GM12878 (cell line): ENCODE measurements at regions not wholly inside any gene's neighbourhood (a gene's known extent, or its start where the extent isn't known, plus 50 kb on each side); places are given as distances from the start of the nearest gene placed in this dataset.

Experiments
- ATAC-seq: fragments of 200-7000 bp; cut with Tn5 transposase; 3 replicates; pipeline ENCODE4 v1.9.1; 2020; ENCODE audit warnings: mild to moderate bottlenecking, moderate library complexity
- BruUV-seq: library from RNA; stranded (reverse); fragments of 400-500 nt; replicated peaks from 2 replicates; lab custom pipeline; 2021; lab: Mats Ljungman, UMichigan
- CTCF ChIA-PET: fragments of 300-600 bp; sonication (Branson Sonifier 250); formaldehyde crosslinking; extraction: SDS; loops from one replicate; lab custom pipeline; 2021; ENCODE audit warnings: inconsistent platforms; lab: Yijun Ruan, JAX
- POLR2A ChIA-PET: fragments of 350-600 bp; formaldehyde crosslinking; extraction: SDS; loops from one replicate; lab custom pipeline; 2021; ENCODE audit warnings: inconsistent platforms; lab: Charles Lee
- RAD21 ChIA-PET: fragments of 300-600 bp; sonication (Branson Sonifier 250); formaldehyde crosslinking; loops from one replicate; lab custom pipeline; 2023; ENCODE audit warnings: antibody characterized with exemption; ENCODE audit not compliant: unreplicated experiment; lab: Charles Lee
- SMC1A ChIA-PET: fragments of 300-600 bp; sonication (Branson Sonifier 250); formaldehyde crosslinking; loops from one replicate; lab custom pipeline; 2023; ENCODE audit not compliant: unreplicated experiment, uncharacterized antibody; lab: Charles Lee
- DNase-seq: peaks from one replicate; pipeline ENCODE4 v3.0.0-alpha.2; 2011; ENCODE audit warnings: low read depth, low spot score
- FAIRE-seq: peaks from 3 replicates; lab custom pipeline; 2011; peaks lifted over from hg19 to GRCh38; lab: Jason Lieb, UNC
- H2AFZ ChIP-seq: 2 replicates; pipeline ENCODE4 v1.6.0; 2011; ENCODE audit warnings: low read depth, low read length, control low read depth; ENCODE audit not compliant: control insufficient read depth
- H3K27ac ChIP-seq: 2 replicates; pipeline ENCODE4 v1.5.1; 2011; ENCODE audit warnings: control low read depth; ENCODE audit not compliant: control insufficient read depth, insufficient read depth
- H3K27me3 ChIP-seq, 2 experiments: replicated peaks in 1 of 2; 2 replicates each; pipeline versions ENCODE4 v1.6.0 to v1.6.1; 2011; ENCODE audit warnings: low read length in 1 of 2; ENCODE audit not compliant: control insufficient read depth in 2 of 2, insufficient read depth in 2 of 2
- H3K36me3 ChIP-seq, 2 experiments: 2 replicates each; pipeline ENCODE4 v1.5.1; 2011; ENCODE audit warnings: low read length in 1 of 2; ENCODE audit not compliant: control insufficient read depth in 2 of 2, insufficient read depth in 2 of 2
- H3K4me1 ChIP-seq: 2 replicates; pipeline ENCODE4 v1.6.1; 2011; ENCODE audit warnings: mild to moderate bottlenecking, low read length, moderate library complexity, mixed read lengths; ENCODE audit not compliant: control insufficient read depth, insufficient read depth
- H3K4me2 ChIP-seq: 2 replicates; pipeline ENCODE4 v1.6.0; 2011; ENCODE audit warnings: control low read depth; ENCODE audit not compliant: control insufficient read depth, insufficient read depth
- H3K4me3 ChIP-seq: fragments of 200-600 bp; sonication (generic); 2 replicates; pipeline ENCODE4 v1.5.1; 2016
- H3K79me2 ChIP-seq: 2 replicates; pipeline ENCODE4 v1.6.0; 2011; ENCODE audit warnings: low read length; ENCODE audit not compliant: control insufficient read depth, insufficient read depth
- H3K9ac ChIP-seq: 2 replicates; pipeline ENCODE4 v1.8.0; 2011; ENCODE audit warnings: low read length, control low read depth, mixed read lengths; ENCODE audit not compliant: control insufficient read depth, insufficient read depth
- H3K9me3 ChIP-seq: replicated peaks from 3 replicates; pipeline ENCODE4 v1.5.1; 2011; ENCODE audit warnings: mild to moderate bottlenecking, low read length; ENCODE audit not compliant: control insufficient read depth, insufficient read depth
- H4K20me1 ChIP-seq: 2 replicates; pipeline ENCODE4 v1.6.0; 2011; ENCODE audit not compliant: control insufficient read depth, insufficient read depth
- CBX3 ChIP-seq: fragments of 200-600 bp; sonication (generic); IDR thresholded peaks from 2 replicates; pipeline ENCODE4 v1.6.1; 2016; ENCODE audit warnings: low read depth, borderline replicate concordance
- MTA2 ChIP-seq: fragments of 450-650 bp; IDR thresholded peaks from 2 replicates; pipeline ENCODE4 v1.6.1; 2016; ENCODE audit warnings: low read depth, mild to moderate bottlenecking, moderate library complexity
- MYB ChIP-seq: fragments of 150-350 bp; IDR thresholded peaks from 2 replicates; pipeline ENCODE4 v1.6.1; 2014; ENCODE audit warnings: mild to moderate bottlenecking, low read depth, low read length, borderline replicate concordance
- NFIC ChIP-seq: IDR thresholded peaks from 2 replicates; pipeline ENCODE4 v1.6.1; 2012; ENCODE audit warnings: low read depth, mild to moderate bottlenecking, inconsistent platforms, low read length, moderate library complexity
- NR2C1 ChIP-seq: fragments of 450-650 bp; IDR thresholded peaks from 2 replicates; pipeline ENCODE4 v1.6.1; 2017; ENCODE audit warnings: antibody characterized with exemption, mild to moderate bottlenecking, moderate library complexity
- PAX5 ChIP-seq: IDR thresholded peaks from 2 replicates; pipeline ENCODE4 v1.6.1; 2011; ENCODE audit warnings: low read depth, low read length, borderline replicate concordance
- RAD21 ChIP-seq: IDR thresholded peaks from 2 replicates; pipeline ENCODE4 v1.6.1; 2011; ENCODE audit warnings: mild to moderate bottlenecking, low read depth, low read length, moderate library complexity; ENCODE audit not compliant: insufficient read depth
- REST ChIP-seq: IDR thresholded peaks from 2 replicates; pipeline ENCODE4 v1.6.1; 2012; ENCODE audit warnings: mild to moderate bottlenecking, low read depth, low read length
- STAT3 ChIP-seq: IDR thresholded peaks from 2 replicates; pipeline ENCODE4 v1.6.1; 2011; ENCODE audit warnings: low read depth, low read length, improper control_type of control experiment
- WRNIP1 ChIP-seq: IDR thresholded peaks from 2 replicates; pipeline ENCODE4 v1.6.1; 2011; ENCODE audit warnings: low read depth, low read length, improper control_type of control experiment, borderline replicate concordance
- ZBTB4 ChIP-seq: fragments of 450-650 bp; formaldehyde crosslinking; IDR thresholded peaks from 2 replicates; pipeline ENCODE4 v1.4.0; 2022; ENCODE audit warnings: mild to moderate bottlenecking, moderate library complexity
- ZNF217 ChIP-seq: fragments of 450-650 bp; IDR thresholded peaks from 2 replicates; pipeline ENCODE4 v1.6.1; 2017; ENCODE audit warnings: antibody characterized with exemption, mild to moderate bottlenecking
- ZNF592 ChIP-seq: fragments of 450-650 bp; IDR thresholded peaks from 2 replicates; pipeline ENCODE4 v1.6.1; 2017; ENCODE audit warnings: mild to moderate bottlenecking, moderate library complexity
- WGBS: methylation state at CpG from one replicate; pipeline ENCODE4 v1.1.6; 2016; ENCODE audit warnings: low lambda C conversion rate; ENCODE audit not compliant: insufficient replicate concordance, insufficient coverage; ENCODE audit errors: missing lambda C conversion rate; 5-methylcytosine and 5-hydroxymethylcytosine counted together
- in situ Hi-C: fragments of 300-500 bp; cut with MboI; formaldehyde crosslinking; loops from 9 replicates; pipeline ENCODE4 v1.14.3; 2018; ENCODE audit warnings: mixed read lengths
- intact Hi-C: fragments of 100-400 bp; cut with micrococcal nuclease; formaldehyde crosslinking; loops from one replicate; pipeline ENCODE4 v1.14.2; 2022; ENCODE audit not compliant: unreplicated experiment

- ChIA-PET SMC1A (no interaction called here), RAD21 (no interaction called here), CTCF (no interaction called here), POLR2A (no interaction called here)
- intact Hi-C loops: no loop called here
- Histone ChIP-seq H3K79me2 (no peaks in the 10 kb centered on the region), H3K4me2 (no peak overlapping the region), H3K9me3 (no peaks in the 10 kb centered on the region), H3K9ac (no peak overlapping the region), H2AFZ (no peak overlapping the region), H3K36me3 (no peaks in the 10 kb centered on the region), H3K4me3 (no peak overlapping the region), H4K20me1 (no peaks in the 10 kb centered on the region), H3K27me3 (0 out of 4 replicates have a peak, but pooled peaks cover 0 to 1% of the 10 kb centered on the region in 2 experiments), H3K4me1 (no peaks in the 10 kb centered on the region), H3K27ac (no peak overlapping the region)
- BruUV-seq: no TSS peak
- WGBS: 45% methylated on average over 16 of the region's 16 CpGs
- ATAC-seq: no peak
- FAIRE-seq: no peak
- in situ Hi-C loops: no loop called here
- DNase-seq: no peak
- TF ChIP-seq ZNF217 (no peak), STAT3 (no peak), NR2C1 (no peak), RAD21 (no peak), CBX3 (no peak), WRNIP1 (no peak), ZNF592 (no peak), PAX5 (no peak), ZBTB4 (CRISPR knock-in tag) (no peak), NFIC (no peak), MTA2 (no peak), REST (no peak), MYB (no peak)
Observed at GRCh38 chr10:78357141-78358063, 323.7 kb downstream of the RPS24 start.
